ENCODE measurements at regions not wholly inside any gene's neighbourhood (a gene's known extent, or its start where the extent isn't known, plus 50 kb on each side); places are given as distances from the start of the nearest gene placed in this dataset.

- TF ChIP-seq POLR2A (IDR thresholded peaks at IDR 0.05; ENCODE audit: low read depth, low read length), result no peak
- TF ChIP-seq POLR2AphosphoS5 (IDR thresholded peaks at IDR 0.05; ENCODE audit: low read depth, low read length), result no peak
- TF ChIP-seq TAF1 (IDR thresholded peaks at IDR 0.05; ENCODE audit: borderline replicate concordance, low read depth, low read length), result no peak
Observed at GRCh38 chr3:105933871-105934270, 65.1 kb upstream of the CBLB start.

All from GM12892 (cell line).